Fibroblast of mammary gland (primary cell): ENCODE measurements at regions not wholly inside any gene's neighbourhood (a gene's known extent, or its start where the extent isn't known, plus 50 kb on each side); places are given as distances from the start of the nearest gene placed in this dataset.

Experiments
- DNase-seq: peaks from one replicate; pipeline ENCODE4 v3.0.0-alpha.2; 2010; ENCODE audit warnings: low read depth
- H3K4me3 ChIP-seq: 2 replicates; pipeline ENCODE4 v1.5.1; 2011; ENCODE audit warnings: low read depth, mild to moderate bottlenecking, low read length, moderate library complexity; ENCODE audit not compliant: control insufficient read depth
- CTCF ChIP-seq: conservative IDR thresholded peaks from 2 replicates; pipeline ENCODE4 v1.5.1; 2011; ENCODE audit warnings: low read depth, low read length, inconsistent platforms; ENCODE audit not compliant: control insufficient read depth, insufficient read depth

DNA sequence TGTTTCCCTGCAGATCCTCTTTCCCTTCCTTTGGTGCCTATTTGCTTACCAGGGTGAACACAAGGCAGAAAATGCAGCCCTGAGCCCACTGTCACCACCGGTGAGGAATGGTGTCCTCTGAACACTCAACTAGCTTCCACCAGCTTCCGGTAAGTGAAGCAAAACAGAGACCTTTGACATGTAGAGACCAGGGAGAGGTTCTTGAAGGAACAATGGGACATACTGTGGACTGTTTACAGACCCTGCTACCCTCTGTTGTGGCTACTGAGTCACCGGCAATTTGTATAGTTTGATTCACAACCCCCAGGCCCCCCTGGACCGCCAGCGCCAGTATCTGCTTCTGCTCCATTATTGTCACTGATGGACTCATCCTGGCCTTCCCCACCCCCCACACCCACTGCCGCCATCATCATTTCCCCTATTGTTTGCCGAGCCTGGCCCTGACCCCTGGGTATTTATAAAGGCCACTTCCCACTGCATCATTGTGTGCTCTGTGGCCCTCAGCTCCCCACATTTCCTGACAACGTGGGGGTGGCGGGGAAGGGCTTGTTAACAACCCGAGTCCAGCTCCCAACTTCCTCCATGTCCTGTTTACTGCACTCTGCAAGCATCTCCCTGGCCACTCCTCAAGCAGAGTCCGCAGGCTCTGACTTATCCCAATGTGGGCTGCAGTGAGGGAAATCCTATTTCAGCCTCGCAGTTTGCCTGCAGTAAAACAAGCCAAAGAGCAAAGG, 252.9 kb downstream of the ETS1 start:
- DNase-seq: no peak
- H3K4me3 ChIP-seq: no peak overlapping the region
- no peak for TF ChIP-seq CTCF

DNA sequence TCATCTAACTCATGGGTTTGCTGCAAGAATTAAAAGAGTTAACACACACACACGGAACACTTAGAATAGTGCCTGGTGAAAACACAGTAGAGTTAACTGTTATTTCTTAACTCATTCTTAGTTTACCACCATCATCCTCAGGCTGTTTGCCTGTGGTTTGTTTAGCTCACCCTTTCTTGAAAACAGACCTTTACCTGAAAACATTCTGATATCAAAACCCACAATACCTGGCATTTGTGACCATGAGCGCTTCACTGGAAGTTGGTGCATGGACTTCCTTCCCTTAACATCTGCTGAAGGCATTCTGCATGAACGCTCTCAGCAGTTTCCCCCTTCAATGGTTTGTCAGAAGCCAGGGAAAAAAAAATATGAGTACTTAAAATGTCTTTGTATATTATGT, 256.0 kb downstream of the ETS1 start:
- no peak overlapping the region for H3K4me3 ChIP-seq
- TF ChIP-seq CTCF: no peak
- DNase-seq: no peak

DNA sequence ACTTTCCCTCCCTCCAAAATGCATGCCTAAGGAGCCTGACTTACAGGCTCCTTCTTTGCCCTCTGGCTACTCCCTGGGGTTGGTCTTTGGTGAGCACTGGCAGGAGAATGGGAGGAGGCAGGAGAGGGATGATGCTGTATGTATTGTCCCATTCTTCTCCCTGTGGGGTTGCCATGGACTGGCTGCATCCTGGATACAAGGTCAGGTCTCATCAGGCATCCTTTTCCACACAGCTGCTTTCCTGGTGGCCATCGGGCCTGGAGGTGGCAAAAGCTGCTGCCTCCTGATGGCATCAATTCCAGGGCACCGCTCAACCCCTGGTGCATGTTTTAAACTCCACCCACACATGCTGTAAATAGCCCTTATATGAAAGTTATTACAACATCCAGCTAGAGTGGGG, 257.2 kb downstream of the ETS1 start:
- TF ChIP-seq CTCF: no peak
- no peak overlapping the region for H3K4me3 ChIP-seq
- no peak for DNase-seq

GRCh38 chr11:128328955-128329551, 258.3 kb downstream of the ETS1 start:
- TF ChIP-seq CTCF: no peak
- no peak overlapping the region for H3K4me3 ChIP-seq
- no peak for DNase-seq

DNA sequence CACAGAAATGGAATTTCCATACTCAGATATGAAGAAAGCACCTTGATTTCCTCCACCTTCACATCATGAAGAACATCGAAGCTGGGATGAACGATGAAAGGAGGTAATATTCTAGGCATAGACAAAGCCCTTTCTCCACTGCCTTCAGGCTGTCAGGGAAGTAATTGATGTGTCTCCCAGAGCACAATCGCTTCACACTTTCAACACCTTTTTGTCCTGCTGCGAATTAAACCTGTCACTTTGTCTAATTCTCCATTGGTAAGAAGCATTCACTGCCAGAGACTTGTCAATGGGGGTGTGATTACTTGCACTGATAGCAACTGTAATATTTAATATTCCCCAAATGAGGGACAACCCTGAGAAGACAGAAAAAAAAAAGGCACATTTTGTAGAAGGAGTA, 260.1 kb downstream of the ETS1 start:
- no peak for TF ChIP-seq CTCF
- DNase-seq: no peak
- no peak overlapping the region for H3K4me3 ChIP-seq

GRCh38 chr11:128326791-128327190, 260.6 kb downstream of the ETS1 start:
- H3K4me3 ChIP-seq: no peak overlapping the region
- DNase-seq: no peak
- TF ChIP-seq CTCF: no peak
